OCI-LY7 (cell line): ENCODE measurements at regions not wholly inside any gene's neighbourhood (a gene's known extent, or its start where the extent isn't known, plus 50 kb on each side); places are given as distances from the start of the nearest gene placed in this dataset.

Experiments used
- EZH2phosphoT487 ChIP-seq: fragments of 200-600 bp; sonication (generic); IDR thresholded peaks from 2 replicates; pipeline ENCODE4 v1.6.1; 2018; ENCODE audit warnings: low read depth, borderline replicate concordance, mild to moderate bottlenecking, mixed run types, antibody characterized with exemption, low read length, moderate library complexity, mixed read lengths
- TF ChIP-seq, protein P1 (sequence below): fragments of 200-600 bp; sonication (generic); conservative IDR thresholded peaks from 2 replicates; pipeline ENCODE4 v1.5.1; 2014; ENCODE audit warnings: mild to moderate bottlenecking, antibody characterized with exemption, low read length, moderate library complexity, mixed read lengths

GRCh38 chr5:1944408-1944807 lies 61.7 kb upstream of the IRX4 start:
- TF ChIP-seq, protein P1, sequence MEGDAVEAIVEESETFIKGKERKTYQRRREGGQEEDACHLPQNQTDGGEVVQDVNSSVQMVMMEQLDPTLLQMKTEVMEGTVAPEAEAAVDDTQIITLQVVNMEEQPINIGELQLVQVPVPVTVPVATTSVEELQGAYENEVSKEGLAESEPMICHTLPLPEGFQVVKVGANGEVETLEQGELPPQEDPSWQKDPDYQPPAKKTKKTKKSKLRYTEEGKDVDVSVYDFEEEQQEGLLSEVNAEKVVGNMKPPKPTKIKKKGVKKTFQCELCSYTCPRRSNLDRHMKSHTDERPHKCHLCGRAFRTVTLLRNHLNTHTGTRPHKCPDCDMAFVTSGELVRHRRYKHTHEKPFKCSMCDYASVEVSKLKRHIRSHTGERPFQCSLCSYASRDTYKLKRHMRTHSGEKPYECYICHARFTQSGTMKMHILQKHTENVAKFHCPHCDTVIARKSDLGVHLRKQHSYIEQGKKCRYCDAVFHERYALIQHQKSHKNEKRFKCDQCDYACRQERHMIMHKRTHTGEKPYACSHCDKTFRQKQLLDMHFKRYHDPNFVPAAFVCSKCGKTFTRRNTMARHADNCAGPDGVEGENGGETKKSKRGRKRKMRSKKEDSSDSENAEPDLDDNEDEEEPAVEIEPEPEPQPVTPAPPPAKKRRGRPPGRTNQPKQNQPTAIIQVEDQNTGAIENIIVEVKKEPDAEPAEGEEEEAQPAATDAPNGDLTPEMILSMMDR: no peak
- no peak for TF ChIP-seq EZH2phosphoT487
